ENCODE measurements at regions not wholly inside any gene's neighbourhood (a gene's known extent, or its start where the extent isn't known, plus 50 kb on each side); places are given as distances from the start of the nearest gene placed in this dataset.

DNA sequence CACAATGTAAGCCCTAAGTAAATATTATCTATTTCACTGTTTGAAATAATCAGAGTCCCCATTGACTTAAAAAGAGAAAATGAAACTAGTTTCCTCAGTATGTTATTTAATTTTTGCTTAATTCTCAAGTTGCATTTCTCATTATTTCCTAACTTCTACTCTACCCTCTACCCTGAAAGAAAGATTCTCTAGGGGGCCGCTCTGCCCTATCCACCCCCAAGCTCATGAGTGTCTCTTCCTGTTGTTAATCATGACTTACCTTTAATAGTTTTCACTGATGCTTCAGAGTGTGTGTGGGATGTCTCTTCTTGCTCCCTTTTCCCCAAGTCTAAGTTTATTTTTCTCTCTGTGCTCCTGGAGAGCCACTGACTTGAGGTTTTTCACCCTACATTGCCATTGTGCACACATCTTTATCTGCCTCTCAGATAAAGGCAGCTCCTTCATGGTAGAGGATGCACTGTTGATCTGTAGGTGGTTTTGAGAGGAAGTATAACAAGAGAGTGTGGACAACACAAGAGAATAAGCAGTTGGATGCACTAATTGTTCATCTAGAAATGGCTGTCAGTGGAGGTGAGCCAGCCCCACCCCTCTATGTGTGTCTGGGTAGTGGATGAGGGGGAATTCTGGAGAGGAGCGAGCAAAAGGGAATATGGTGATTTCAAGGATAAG lies 261.7 kb downstream of the CHRM3 start:
- ATAC-seq (no peak), DNase-seq (no peak)
- intact Hi-C loops (cut with DNase I): no loop called here

DNA sequence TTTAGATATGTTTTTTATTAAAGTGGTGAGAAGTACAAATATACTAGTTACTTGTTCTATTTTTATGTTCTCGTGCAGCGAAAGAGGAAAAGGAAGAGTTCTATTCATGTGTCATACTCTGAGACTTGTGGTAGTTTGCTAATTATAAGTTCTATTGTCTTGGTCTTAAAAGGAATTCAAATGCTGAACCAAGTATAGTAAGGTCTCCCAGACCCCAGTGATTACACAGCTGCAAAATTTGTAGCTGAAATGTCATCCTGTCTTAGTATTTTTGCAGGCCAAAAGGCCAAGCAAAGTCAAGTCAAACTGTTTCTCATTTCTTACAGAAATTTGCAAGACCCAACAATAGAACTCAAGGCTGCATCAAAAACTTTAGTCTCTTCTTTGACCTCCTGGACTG lies 268.7 kb downstream of the CHRM3 start:
- DNase-seq (no peak), ATAC-seq (no peak)
- intact Hi-C loops (cut with DNase I): no loop called here

DNA sequence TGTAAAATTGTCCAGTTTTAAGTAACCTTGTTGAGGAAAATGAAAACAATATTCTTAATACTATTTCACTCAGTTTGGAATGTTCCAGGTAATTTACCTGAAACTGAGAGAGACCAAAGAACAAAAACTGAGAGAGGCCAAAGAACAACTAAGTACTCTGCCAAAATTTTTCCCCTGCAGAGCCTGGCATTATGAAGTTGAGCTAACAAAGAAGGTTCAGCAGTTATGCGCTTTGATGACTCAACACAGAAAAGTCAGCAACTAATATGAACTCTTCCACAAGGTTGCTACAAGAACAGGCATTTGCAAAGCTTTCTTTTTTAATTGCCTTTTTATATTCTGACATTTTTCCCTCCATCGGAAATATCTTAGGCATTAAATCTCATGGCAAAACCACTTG lies 270.9 kb downstream of the CHRM3 start:
- DNase-seq: no peak
- no peak for ATAC-seq
- intact Hi-C loops (cut with DNase I): no loop called here

DNA sequence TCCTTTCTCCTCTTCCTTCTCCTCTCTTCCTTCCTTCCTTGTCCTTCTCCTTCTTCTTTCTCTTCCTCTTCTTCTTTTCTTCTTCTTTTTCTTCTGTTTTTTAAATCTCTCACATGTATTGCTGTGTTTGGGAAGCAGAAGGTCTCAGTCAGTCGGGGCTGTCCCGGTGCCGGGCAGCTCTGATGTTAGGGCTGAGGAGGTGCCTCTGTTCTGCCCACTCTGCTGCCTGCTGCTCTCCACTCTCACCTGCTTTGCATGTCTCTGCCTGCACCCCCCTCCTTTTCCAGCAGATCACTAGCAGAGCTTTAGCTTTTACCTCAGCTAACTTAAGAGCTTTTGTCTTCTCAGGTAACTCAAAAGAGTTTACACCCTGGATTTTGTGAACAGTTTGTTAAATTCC lies 276.6 kb downstream of the CHRM3 start:
- no peak for ATAC-seq
- DNase-seq: no peak
- intact Hi-C loops (cut with DNase I): no loop called here

DNA sequence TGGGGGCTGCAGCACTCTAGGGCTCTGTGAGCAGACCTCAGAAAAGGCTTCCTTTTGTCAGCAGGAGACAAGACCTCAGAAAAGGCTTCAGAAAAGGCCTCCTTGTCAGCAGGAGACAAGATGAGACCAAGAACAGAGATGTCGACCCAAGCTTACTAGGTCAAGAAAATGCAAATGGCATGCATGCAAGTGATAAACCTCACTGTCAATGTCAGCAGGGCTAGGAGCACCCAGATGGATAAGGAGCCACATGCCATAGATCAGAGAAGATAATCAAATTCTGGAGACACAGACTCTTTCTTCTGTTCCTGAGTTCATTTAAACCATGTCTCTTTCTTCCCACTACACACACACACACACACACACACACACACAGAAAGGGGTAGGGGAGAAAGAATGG lies 285.9 kb downstream of the CHRM3 start:
- no peak for DNase-seq
- intact Hi-C loops (cut with DNase I): no loop called here
- no peak for ATAC-seq

DNA sequence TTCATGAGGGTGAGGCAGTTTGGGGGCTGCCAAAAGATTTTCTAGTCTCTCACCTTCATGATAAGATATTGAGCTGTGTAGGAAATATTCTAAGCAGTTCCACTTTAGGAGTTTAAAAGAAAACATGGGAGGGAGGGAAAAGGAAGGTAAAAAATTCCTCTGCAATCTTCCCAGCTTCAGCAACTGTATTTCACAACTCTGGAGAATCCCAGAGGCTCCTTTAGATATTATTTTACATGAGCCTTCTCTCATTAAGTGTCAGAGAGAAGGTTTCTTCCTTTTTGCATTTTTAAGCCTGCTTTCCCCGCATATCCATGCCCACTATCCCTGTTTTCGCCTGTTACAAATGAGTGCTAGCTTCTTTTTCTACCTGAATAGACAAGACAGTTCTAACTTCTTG lies 289.4 kb downstream of the CHRM3 start:
- DNase-seq (no peak), ATAC-seq (peak; percentile 15 to 81)
- intact Hi-C loops (cut with DNase I): no loop called here

DNA sequence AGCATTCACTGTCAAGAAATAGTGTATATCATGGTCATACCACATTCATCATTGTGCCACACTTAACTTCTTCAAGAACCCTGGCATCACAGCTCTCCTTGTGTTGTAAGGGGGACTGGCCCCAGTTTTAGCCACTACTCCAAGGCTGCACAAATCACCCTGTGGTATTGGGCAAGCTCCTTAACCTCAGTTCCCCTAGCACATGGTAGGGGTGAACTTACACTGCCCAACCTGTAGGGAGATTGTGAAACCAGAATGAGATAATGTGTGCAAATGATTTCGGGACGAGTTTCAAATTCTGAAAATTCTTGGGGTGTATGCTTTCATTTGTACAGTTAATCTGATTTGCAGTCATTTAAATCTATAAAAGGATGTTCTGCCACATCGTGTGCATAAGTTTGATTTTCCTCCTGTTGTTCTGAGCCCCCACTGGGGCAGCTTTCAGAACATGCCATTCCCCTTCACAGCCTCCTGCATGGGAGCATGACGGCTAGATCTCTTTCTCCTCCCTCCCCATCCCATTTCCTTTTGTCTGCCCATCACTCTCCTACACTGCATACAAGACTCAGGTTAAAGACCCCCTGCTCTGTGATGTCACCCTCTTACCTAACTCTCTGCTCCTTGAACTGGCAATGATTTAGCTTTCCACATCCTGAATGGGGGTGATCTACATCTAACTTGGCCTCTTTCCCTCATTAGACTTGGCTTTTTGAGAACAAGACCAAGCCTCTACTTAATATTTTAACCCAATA lies 290.3 kb downstream of the CHRM3 start:
- ATAC-seq: peak; percentile 44 to 87
- no peak for DNase-seq
- intact Hi-C loops (cut with DNase I): no loop called here

DNA sequence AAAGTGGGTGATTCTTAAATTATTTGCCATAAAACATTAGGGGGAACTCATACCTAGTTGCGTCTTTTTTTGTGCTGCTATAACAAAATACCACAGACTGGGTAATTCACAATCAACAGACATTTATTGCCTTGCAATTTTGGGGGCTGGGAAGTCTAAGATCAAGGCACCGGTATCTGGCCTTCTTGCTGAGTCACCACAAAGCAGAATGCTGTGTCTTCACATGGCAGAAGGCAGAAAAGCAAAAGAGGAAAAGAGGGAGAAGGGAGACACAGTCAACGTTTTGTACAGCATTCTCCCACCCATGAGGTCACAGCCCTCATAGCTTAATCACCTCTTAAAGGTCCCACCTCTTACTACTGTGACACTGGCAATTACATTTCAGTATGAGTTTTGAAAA lies 291.0 kb downstream of the CHRM3 start:
- DNase-seq: no peak
- ATAC-seq: no peak
- intact Hi-C loops (cut with DNase I): no loop called here

DNA sequence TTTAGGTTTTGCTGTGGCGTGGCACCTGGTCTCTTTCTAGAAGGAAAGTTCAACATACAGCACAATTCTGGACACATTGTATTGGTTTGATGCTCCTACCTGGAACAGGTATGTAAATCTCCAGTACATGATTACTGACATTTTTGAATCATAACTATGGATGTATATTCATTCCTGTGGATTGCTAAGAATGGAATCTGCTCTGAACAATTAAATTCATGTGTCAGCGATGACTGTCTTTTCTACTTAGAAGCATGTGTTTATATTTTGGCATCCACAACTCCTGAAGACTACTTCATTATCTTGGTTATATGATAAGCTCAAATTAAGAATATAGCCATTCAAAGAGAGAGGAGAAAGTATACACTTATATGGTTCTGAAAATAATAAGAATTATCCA lies 291.8 kb downstream of the CHRM3 start:
- intact Hi-C loops (cut with DNase I): no loop called here
- no peak for ATAC-seq
- no peak for DNase-seq

DNA sequence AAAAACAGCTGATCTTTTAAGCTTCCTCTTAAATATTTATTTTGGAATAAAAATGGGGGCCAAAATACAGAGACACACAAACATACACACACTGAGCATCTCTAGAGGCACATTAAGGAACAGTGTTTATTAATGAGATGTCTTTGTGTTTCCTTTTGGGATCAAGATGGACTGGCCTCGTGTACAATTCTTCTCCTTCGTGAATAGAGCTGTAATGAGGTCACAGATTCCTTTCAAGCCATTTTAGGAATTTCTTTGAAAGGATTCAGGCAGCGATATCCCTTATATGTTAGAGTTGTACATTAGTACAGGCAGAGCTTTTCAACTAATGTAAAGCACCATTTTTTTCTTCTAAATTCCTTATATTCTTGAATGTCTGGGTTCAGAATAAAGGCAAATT lies 295.7 kb downstream of the CHRM3 start:
- ATAC-seq (no peak), DNase-seq (no peak)
- intact Hi-C loops (cut with DNase I): no loop called here

DNA sequence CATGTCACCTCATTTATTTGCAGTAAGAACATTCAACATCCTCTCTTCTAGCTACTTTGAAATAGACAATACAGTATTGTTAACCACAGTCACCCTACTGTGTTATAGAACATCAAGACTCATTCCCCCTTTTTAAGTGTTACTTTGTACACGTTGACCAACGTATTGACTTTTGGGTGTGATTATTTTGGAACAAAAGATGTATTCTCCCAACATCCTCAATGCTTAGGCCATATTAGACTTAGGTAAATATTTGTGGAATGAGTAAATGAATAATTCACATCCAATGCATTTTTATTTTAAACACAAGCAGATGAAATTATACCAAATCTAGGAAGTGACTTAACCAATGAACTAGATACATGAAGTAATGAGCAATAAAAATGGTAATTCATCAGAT lies 296.6 kb downstream of the CHRM3 start:
- no peak for DNase-seq
- intact Hi-C loops (cut with DNase I): no loop called here
- no peak for ATAC-seq

DNA sequence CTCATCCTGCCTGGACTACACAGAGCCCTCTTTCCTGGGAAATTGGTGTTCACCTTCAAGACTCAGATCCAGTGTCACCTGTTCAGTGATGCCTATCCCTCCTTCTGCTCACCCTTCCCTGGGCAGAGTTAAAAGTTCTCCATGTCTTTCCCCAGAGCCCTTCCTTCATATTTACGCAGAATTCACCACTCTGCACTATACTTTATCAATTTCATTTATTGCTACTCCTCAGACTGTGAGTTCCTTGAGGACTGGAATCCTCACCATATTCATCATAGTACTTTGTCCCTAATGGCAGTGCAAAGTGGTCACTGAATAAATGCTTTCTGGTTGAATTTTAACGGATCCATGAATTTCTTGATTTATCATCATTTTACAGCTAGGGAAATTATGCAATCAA lies 300.0 kb downstream of the CHRM3 start:
- intact Hi-C loops (cut with DNase I): no loop called here
- DNase-seq: no peak
- ATAC-seq: no peak

DNA sequence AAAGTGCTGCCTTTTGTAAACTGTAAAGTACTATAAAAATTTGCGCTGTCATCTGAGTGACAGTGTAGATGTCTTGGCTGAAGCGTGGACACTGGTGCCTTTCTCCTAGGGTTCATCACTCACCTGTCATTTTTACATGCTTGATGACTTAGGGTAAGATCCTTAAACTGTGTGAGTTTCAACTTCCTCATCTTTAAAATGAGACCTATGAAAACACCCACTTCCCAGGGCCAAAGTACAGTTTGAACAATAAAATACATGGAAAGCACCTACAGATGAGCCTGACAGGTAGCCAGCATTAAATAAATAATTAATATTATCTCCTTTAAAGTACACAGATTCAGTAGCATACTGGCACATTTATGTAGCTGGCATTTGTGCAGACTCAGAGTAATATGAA lies 309.9 kb downstream of the CHRM3 start:
- no peak for ATAC-seq
- intact Hi-C loops (cut with DNase I): no loop called here
- DNase-seq: no peak

DNA sequence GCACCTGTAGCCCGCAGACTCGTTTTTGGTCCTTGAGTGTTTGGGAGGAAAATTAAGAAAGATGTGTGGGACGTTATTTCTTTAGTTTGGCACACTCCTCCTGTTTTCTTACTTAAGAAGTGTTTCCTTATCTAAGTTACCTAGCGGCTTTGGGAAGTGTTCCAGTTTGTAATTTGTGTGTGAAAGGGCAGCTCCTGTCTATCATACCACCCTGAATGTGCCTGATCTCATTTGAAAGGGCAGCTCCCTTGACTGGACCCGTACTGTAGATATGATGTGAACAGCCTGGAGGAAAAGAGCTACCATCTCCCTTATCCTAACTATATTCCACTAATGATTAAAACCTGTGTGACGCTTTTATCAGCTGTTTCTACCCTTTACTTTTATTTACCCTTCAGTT lies 314.3 kb downstream of the CHRM3 start:
- DNase-seq: no peak
- intact Hi-C loops (cut with DNase I): no loop called here
- ATAC-seq: peak in 1 of 2 donors; percentile 92

DNA sequence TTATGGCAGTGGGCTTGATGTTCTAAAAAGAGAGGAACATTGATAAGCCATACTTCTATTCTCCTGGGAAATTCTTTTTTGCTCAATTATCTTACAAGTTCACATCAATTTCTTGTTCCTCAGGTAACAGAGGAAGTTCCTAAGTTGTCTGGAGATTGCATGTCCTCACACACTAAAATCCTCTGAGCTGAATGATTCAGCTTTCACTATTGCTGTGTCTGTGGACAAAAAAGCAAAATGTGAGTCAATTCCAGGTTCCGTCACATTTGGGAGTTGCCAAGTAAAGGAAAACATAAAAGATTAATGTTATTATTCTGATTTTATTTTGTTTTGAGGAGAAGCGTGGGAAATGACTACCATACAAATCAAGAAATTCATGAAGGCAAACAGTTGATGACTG lies 316.7 kb downstream of the CHRM3 start:
- intact Hi-C loops (cut with DNase I): no loop called here
- ATAC-seq (no peak), DNase-seq (no peak)

DNA sequence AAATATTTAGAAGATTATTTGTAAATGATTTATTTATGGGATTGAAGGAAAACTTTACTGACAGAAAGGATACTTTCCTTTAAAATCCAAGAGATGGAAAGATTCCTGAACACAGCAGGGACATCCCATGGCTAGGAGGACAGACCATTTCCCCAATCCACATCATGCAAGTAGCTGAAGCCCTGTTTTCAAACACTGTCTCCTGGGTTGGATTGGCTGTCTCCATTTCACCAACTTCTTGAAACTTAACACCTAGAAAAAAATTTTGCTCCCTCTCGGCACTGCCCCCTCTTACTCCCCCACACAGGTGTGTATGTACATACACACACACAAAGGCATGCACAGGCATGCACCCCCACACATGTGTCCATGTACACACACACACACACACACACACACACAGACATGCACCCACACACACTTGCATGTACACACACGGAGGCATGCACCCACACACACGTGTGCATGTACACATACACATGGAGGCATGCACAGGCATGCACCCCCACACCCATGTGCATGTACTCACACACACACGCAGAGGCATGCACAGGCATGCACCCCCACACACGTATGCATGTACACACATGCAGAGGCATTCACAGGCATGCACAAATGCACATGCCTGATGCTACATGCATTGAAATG lies 320.0 kb downstream of the CHRM3 start:
- no peak for ATAC-seq
- intact Hi-C loops (cut with DNase I): no loop called here

DNA sequence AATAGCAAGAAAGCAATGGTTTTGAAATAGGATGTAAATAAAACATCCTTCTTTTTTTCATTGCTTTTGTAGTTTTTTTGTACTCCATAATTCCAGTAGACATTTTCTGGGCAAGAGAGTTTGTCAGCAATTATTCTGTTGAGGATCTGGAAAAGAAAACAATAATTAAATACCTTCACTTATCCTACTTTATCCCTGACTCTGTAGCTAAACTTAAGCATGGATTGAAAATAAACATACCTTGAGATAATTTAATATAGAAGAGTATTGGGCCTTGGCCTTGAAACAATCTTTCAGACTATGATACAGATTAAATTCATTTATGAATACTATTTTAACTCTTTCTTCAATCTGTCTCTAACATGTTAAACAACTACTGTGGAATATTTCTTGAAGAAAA lies 321.2 kb downstream of the CHRM3 start:
- intact Hi-C loops (cut with DNase I): no loop called here
- DNase-seq (no peak), ATAC-seq (no peak)

More for the DNA sequence above, 320.0 kb downstream of the CHRM3 start:
- no peak for DNase-seq

DNA sequence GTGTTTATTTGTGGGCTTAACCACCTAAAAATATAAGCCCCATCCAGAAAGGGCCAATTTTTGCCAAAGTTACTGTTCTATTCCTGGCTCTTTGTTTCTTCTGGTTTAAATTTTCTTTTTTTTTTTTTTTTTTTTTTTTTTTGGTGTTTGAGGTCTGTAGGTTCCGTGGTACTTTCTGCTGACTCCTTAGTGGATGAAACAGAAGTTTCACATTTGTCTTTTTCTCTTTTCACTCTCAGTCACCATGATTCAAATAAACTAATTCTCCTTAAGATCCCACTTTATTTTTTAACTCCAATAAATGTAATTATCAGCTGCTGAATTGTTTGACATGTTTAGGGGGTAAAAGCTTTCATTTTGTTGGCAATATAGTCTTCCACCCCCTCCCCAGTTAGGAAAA lies 322.3 kb downstream of the CHRM3 start:
- ATAC-seq: no peak
- intact Hi-C loops (cut with DNase I): no loop called here

DNA sequence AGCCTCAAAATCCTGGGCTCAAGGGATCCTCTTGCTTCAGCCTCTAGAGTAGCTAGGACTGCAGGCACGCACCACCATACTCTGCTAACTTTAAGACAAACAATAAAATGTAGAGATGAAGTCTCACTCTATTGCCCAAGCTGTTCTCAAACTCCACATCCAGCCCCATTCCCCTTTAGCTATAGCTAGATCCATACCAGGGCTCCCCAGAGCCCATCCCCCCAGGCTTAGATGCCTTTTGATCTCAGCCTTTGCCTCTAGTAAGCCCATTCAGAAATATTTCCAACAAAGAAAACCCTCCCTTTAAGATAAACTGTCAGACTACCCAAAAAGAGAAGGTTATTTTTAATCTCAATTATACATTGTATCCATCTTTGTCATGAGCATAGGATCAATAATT lies 325.4 kb downstream of the CHRM3 start:
- no peak for DNase-seq
- intact Hi-C loops (cut with DNase I): no loop called here
- ATAC-seq: no peak

More for the DNA sequence above, 322.3 kb downstream of the CHRM3 start:
- no peak for DNase-seq

DNA sequence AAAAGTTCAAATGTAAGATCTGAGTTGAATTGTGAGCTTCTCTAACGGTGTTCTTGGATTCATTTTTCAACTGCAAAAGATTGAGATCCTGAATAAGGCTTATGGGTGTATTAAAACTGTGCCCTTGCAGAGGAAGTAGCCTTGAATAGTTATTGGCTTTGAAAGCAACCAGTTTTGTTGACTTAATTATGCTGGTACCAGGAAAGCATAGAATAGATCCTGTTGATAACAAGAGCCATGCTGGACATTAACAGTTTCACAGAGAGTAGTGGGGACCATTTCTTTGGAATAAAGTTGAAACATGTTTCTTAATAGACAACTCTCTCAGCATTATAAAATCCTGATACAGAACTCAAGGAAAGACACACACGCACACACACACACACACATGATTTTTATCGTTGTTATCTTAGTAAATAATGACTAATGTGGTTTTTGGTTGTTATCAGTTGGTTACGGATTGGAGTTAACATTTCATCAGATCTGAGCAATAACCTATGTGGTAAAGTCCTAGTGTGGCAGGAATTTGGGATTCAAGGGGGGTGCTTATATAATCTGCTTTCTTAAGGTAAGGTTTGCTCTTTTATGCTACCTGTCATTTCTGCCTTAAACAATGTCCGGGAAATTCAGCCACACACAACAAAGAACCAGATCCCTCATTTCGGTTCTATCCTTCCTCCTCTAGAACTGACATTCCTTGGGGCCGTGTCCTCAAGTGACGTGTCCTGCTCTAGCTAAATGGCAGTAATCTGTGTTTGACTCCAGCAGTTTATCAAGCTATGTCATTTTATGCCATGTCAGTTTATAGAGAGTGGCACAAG lies 330.9 kb downstream of the CHRM3 start:
- DNase-seq (no peak), ATAC-seq (no peak)
- intact Hi-C loops (cut with DNase I): no loop called here

All from left cardiac atrium (tissue), 4 donors.